ENCODE measurements at regions not wholly inside any gene's neighbourhood (a gene's known extent, or its start where the extent isn't known, plus 50 kb on each side); places are given as distances from the start of the nearest gene placed in this dataset.
"Not testable (repeated sequence)": the region's sequence is repeated elsewhere in the genome, so short reads cannot be mapped to it uniquely, and the experiment has no call there.

- no peak for DNase-seq
- intact Hi-C loops (cut with DNase I) = no loop called here
- Histone ChIP-seq H3K27ac (no peak overlapping the region), H3K36me3 (replicated peaks in 1 of 2) (no peaks in the 10 kb centered on the region), H3K4me3 (no peak overlapping the region), H3K9me3 (replicated peaks in 1 of 3) (no peaks in the 10 kb centered on the region), H3K27me3 (peaks cover 8% of the 10 kb centered on the region), H3K4me1 (replicated peaks in 1 of 2) (no peaks in the 10 kb centered on the region)
- TF ChIP-seq CTCF (IDR thresholded peaks at IDR 0.05) = no peak
- TF ChIP-seq POLR2A (IDR thresholded peaks at IDR 0.05) = no peak
- WGBS, 4 donors = 94 to 97% (median 96%) methylated on average over 5 to 32 of the region's 32 CpGs
Measured at GRCh38 chr19:14277608-14278007, 71.6 kb upstream of the ADGRL1 start.

- 52 to 70% (median 67%) methylated on average over 4 to 5 of the region's 5 CpGs for WGBS, 4 donors
- intact Hi-C loops (cut with DNase I) = not testable (repeated sequence)
Measured at GRCh38 chr19:14275823-14276222, 69.9 kb upstream of the ADGRL1 start.

GRCh38 chr19:14272623-14273022 is 66.7 kb upstream of the ADGRL1 start:
- H3K27ac ChIP-seq = no peak overlapping the region
- intact Hi-C loops (cut with DNase I) = no loop called here
- no peak for DNase-seq
- no peaks in the 10 kb centered on the region for H3K4me1 ChIP-seq (replicated peaks in 1 of 2)
- H3K4me3 ChIP-seq = no peak overlapping the region
- no peak for TF ChIP-seq CTCF (IDR thresholded peaks at IDR 0.05)
- H3K36me3 ChIP-seq (replicated peaks in 1 of 2) = no peaks in the 10 kb centered on the region
- H3K9me3 ChIP-seq (replicated peaks in 1 of 3) = no peaks in the 10 kb centered on the region
- peaks cover 18% of the 10 kb centered on the region for H3K27me3 ChIP-seq
- 91 to 94% (median 93%) methylated on average over 4 of the region's 4 CpGs for WGBS, 4 donors

More at GRCh38 chr19:14275823-14276222, 69.9 kb upstream of the ADGRL1 start:
- H3K9me3 ChIP-seq (replicated peaks in 1 of 3); DNase-seq; H3K36me3 ChIP-seq (replicated peaks in 1 of 2); H3K4me3 ChIP-seq; H3K4me1 ChIP-seq (replicated peaks in 1 of 2); H3K27me3 ChIP-seq; H3K27ac ChIP-seq: not testable (repeated sequence)

GRCh38 chr19:14271840-14272239 is 65.9 kb upstream of the ADGRL1 start:
- 33 to 64% (median 41%) methylated on average over 1 of the region's 1 CpG for WGBS, 4 donors
- Histone ChIP-seq H3K27ac (no peak overlapping the region), H3K9me3 (replicated peaks in 1 of 3) (no peaks in the 10 kb centered on the region), H3K4me1 (replicated peaks in 1 of 2) (no peaks in the 10 kb centered on the region), H3K36me3 (replicated peaks in 1 of 2) (no peaks in the 10 kb centered on the region), H3K27me3 (peaks cover 26% of the 10 kb centered on the region), H3K4me3 (no peak overlapping the region)
- no peak for TF ChIP-seq POLR2A (IDR thresholded peaks at IDR 0.05)
- TF ChIP-seq CTCF (IDR thresholded peaks at IDR 0.05) = no peak
- intact Hi-C loops (cut with DNase I) = no loop called here
- DNase-seq = no peak

- H3K4me1 ChIP-seq (replicated peaks in 1 of 2); H3K36me3 ChIP-seq (replicated peaks in 1 of 2); H3K4me3 ChIP-seq; H3K9me3 ChIP-seq (replicated peaks in 1 of 3); intact Hi-C loops (cut with DNase I); H3K27ac ChIP-seq; DNase-seq: not testable (repeated sequence)
- H3K27me3 ChIP-seq = peaks cover 32% of the 10 kb centered on the region
- 66 to 90% (median 83%) methylated on average over 4 of the region's 4 CpGs for WGBS, 4 donors
Measured at GRCh38 chr19:14270557-14270956, 64.6 kb upstream of the ADGRL1 start.

All from adrenal gland (tissue), 9 donors.